Omental fat pad (tissue), 3 donors: ENCODE measurements at regions not wholly inside any gene's neighbourhood (a gene's known extent, or its start where the extent isn't known, plus 50 kb on each side); places are given as distances from the start of the nearest gene placed in this dataset.

Experiments
- ATAC-seq: fragments of 150-250 bp; one replicate; pipeline ENCODE4 v1.9.1; 2016; ENCODE audit warnings: mild to moderate bottlenecking, moderate library complexity; ENCODE audit not compliant: low FRiP score
- DNase-seq: peaks from one replicate; pipeline ENCODE4 v3.0.0-alpha.2; 2019; ENCODE audit warnings: low spot score
- TF ChIP-seq, protein P1 (sequence below), 3 donors: fragments of 450-650 bp; IDR thresholded peaks; one replicate each; pipeline ENCODE4 v1.5.1; 2016 to 2017; ENCODE audit warnings: antibody characterized with exemption in 3 of 3, mild to moderate bottlenecking in 3 of 3, moderate library complexity in 2 of 3

DNA sequence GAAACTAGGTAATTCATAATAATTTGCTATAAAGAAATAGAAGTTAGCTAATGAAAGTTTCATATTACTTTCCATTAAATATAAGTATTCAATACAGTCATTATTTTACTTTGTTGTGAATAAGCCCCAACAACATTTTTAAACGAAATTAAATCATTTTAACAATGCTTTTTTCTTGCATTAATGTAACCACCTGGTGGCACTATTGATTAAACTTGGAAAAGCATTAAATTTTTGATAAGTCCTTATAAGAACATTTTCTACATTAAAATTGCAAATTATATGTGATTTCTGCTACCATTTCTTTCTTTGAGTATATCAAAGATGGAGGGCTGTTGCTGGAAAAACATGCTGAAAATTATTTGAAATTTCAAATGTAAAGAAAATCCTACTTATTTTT is 918.8 kb upstream of the TMPRSS15 start:
- TF ChIP-seq, protein P1, sequence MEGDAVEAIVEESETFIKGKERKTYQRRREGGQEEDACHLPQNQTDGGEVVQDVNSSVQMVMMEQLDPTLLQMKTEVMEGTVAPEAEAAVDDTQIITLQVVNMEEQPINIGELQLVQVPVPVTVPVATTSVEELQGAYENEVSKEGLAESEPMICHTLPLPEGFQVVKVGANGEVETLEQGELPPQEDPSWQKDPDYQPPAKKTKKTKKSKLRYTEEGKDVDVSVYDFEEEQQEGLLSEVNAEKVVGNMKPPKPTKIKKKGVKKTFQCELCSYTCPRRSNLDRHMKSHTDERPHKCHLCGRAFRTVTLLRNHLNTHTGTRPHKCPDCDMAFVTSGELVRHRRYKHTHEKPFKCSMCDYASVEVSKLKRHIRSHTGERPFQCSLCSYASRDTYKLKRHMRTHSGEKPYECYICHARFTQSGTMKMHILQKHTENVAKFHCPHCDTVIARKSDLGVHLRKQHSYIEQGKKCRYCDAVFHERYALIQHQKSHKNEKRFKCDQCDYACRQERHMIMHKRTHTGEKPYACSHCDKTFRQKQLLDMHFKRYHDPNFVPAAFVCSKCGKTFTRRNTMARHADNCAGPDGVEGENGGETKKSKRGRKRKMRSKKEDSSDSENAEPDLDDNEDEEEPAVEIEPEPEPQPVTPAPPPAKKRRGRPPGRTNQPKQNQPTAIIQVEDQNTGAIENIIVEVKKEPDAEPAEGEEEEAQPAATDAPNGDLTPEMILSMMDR (IDR thresholded peaks at IDR 0.05): no peak

DNA sequence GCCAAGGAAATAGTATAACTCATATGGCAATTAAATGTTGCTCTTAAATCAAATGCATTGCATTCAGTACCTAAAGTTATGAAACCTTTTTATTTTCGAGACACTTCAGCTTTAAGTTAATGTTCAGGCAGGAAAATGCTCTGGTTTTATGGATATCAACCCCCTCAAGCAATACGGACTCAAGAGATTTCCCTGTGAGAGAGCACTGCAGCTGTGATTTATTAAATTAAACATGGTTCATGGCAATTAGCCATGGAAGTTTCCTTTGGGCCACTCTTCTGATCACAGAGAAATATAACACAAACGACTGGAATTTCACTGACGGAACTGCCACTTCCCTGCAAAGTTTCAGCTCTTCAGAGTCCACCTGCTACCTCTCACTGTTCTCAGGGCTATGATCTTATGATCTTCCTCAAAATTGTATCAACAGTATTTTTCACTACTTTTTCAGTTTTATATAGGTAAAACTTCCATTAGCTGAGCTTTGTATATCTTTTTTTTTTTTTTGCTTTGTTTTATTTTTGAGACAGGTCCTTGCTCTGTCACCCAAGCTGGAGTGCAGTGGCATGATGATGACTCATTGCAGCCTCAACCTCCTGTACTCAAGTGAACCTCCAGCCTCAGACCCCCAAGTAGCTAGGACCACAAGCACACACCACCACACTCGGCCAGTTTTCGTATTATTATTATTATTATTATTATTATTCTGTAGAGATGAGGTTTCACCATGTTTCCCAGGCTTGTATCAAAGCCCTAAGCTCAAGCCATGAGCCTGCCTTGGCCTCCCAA is 923.1 kb upstream of the TMPRSS15 start:
- TF ChIP-seq, protein P1 (IDR thresholded peaks at IDR 0.05): no peak
- ATAC-seq (no peak), DNase-seq (no peak)

More for the DNA sequence above, 918.8 kb upstream of the TMPRSS15 start:
- ATAC-seq: no peak
- DNase-seq: no peak

DNA sequence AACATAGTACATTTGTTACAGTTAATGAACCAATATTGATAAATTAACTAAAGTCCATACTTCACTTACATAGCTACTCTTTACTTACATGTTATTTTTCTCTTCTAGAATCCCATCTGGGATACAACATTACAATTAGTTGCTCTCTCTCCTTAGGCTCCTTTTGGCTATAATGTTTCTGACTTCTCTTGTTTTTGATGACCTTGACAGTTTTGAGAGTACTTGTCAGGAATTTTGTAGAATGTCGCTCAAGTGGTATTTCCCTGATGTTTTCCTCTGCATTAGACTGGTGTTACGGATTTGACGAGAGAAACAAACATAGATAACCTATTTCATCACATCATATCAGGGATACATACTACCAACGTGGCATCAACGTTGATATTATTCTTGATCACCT is 925.4 kb upstream of the TMPRSS15 start:
- ATAC-seq: no peak
- TF ChIP-seq, protein P1 (IDR thresholded peaks at IDR 0.05): no peak
- DNase-seq: no peak

DNA sequence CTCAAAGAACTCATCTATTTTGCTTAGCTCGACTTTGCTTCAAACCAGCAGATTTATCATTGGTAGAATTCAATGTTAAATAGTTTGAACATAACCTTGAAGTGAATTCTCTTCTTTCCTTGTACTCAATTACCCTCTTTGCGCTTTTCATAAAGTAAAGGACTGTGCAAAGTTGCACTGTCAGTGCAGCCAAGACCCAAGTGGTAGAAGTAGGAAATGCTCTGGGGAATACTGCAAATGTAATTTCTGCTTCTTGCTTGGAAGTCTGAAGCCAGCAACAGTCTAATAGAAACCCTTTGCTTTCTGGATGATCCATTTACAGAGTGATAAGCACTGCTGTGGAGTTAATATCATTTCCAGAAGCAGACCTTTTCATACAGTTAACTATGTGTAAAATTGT is 936.7 kb upstream of the TMPRSS15 start:
- DNase-seq (no peak), ATAC-seq (no peak)
- TF ChIP-seq, protein P1 (IDR thresholded peaks at IDR 0.05): no peak

DNA sequence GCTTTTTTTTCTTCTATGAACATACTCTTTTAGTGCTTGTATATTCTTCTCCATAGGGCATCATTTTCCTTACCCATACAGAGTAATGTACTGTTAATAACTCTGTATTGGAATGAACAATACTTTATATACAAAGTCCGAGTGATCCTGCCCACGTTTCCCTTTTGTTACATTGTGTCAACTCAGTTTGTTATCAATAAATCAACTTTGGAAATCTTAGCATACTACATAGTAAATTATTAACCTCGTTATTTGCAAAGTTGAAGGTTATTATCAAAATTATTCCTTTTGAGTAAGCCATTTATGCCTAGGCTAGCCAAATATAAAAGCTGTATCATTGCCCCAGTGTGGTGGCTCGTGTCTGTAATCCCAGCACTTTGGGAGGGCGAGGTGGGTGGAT is 937.4 kb upstream of the TMPRSS15 start:
- no peak for DNase-seq
- no peak for ATAC-seq

DNA sequence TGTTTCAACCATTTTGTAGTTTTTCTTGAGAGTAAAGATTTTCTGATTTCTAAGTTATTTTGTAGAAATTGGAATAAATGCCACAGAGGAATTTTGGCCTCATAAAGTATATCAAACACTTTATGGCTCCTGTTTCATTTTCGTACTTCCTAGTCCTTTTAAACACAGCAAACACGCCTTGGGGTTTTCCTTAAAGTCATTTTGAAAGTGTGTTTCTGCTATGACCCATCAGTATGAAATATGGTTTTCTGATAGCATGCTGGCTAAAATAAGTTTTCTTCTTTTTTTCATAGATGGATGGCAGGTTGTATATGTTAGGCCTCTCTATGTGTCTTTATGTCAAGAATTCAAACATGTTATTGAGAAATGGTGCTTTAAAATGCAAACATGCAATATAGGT is 940.1 kb upstream of the TMPRSS15 start:
- TF ChIP-seq, protein P1 (IDR thresholded peaks at IDR 0.05): no peak
- DNase-seq: no peak
- no peak for ATAC-seq

More for the DNA sequence above, 937.4 kb upstream of the TMPRSS15 start:
- TF ChIP-seq, protein P1 (IDR thresholded peaks at IDR 0.05): no peak

DNA sequence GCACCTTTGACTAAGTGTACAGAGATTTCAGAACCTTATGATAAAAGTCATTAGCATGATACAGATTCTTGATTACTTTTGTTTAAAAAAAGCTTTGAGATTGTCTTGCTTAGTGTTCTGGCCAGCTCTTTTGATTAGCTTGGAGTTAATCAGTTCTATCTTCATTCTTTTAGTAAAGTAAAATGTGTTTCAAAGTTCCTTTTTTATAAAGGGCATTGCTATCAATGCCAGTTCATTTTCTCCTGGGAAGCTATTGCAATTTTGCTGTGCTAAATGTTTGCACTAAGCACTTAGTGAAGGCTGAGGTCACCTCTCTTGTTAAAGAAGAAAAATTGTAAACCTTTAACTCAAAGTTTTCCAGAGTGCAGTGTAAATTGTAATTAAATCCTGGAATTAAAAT is 946.7 kb upstream of the TMPRSS15 start:
- DNase-seq (no peak), ATAC-seq (no peak)
- TF ChIP-seq, protein P1 (IDR thresholded peaks at IDR 0.05): no peak
